ENCODE measurements at regions not wholly inside any gene's neighbourhood (a gene's known extent, or its start where the extent isn't known, plus 50 kb on each side); places are given as distances from the start of the nearest gene placed in this dataset.
"Not testable (repeated sequence)": the region's sequence is repeated elsewhere in the genome, so short reads cannot be mapped to it uniquely, and the experiment has no call there.

- no peaks in the 10 kb centered on the region for H4K20me1 ChIP-seq (ENCODE audit: insufficient read depth, low read length)
- no peaks in the 10 kb centered on the region for H3K27me3 ChIP-seq (ENCODE audit: insufficient read depth, low read length)
- no peak overlapping the region for H3K4me3 ChIP-seq (ENCODE audit: insufficient read depth, low read length)
- no peak for DNase-seq (ENCODE audit: insufficient read length, low spot score, missing footprints)
- no peak overlapping the region for H3K4me2 ChIP-seq (ENCODE audit: insufficient read depth, low read length)
- H3K9me3 ChIP-seq (ENCODE audit: low read depth, low read length) = no peaks in the 10 kb centered on the region
- no peaks in the 10 kb centered on the region for H3K4me1 ChIP-seq (ENCODE audit: insufficient read depth, low read length)
- no peak overlapping the region for H3K27ac ChIP-seq (ENCODE audit: low read depth, low read length)
- no peak for TF ChIP-seq CTCF (IDR thresholded peaks at IDR 0.05; ENCODE audit: extremely low read depth, low read depth, low read length)
- H2AFZ ChIP-seq (ENCODE audit: low read length) = no peak overlapping the region
- no peaks in the 10 kb centered on the region for H3K36me3 ChIP-seq (ENCODE audit: insufficient read depth, low read length)
- no peaks in the 10 kb centered on the region for H3K79me2 ChIP-seq (ENCODE audit: insufficient read depth, low read length)
These were observed 837.2 kb upstream of the MIR17HG start for GRCh38 chr13:90510319-90510718.

GRCh38 chr13:90511903-90512302 lies 835.6 kb upstream of the MIR17HG start:
- TF ChIP-seq CTCF (IDR thresholded peaks at IDR 0.05; ENCODE audit: extremely low read depth, low read depth, low read length) = no peak
- no peak overlapping the region for H3K4me3 ChIP-seq (ENCODE audit: insufficient read depth, low read length)
- DNase-seq (ENCODE audit: insufficient read length, low spot score, missing footprints) = no peak

GRCh38 chr13:90514712-90515111 lies 832.8 kb upstream of the MIR17HG start:
- not testable (repeated sequence) for H3K9me3 ChIP-seq (ENCODE audit: low read depth, low read length); DNase-seq (ENCODE audit: insufficient read length, low spot score, missing footprints); H3K27me3 ChIP-seq (ENCODE audit: insufficient read depth, low read length); H4K20me1 ChIP-seq (ENCODE audit: insufficient read depth, low read length); H2AFZ ChIP-seq (ENCODE audit: low read length); H3K4me3 ChIP-seq (ENCODE audit: insufficient read depth, low read length); H3K79me2 ChIP-seq (ENCODE audit: insufficient read depth, low read length); H3K27ac ChIP-seq (ENCODE audit: low read depth, low read length); H3K4me2 ChIP-seq (ENCODE audit: insufficient read depth, low read length); H3K4me1 ChIP-seq (ENCODE audit: insufficient read depth, low read length); H3K36me3 ChIP-seq (ENCODE audit: insufficient read depth, low read length)

More at GRCh38 chr13:90511903-90512302, 835.6 kb upstream of the MIR17HG start:
- no peaks in the 10 kb centered on the region for H4K20me1 ChIP-seq (ENCODE audit: insufficient read depth, low read length)
- H3K4me1 ChIP-seq (ENCODE audit: insufficient read depth, low read length) = no peaks in the 10 kb centered on the region
- H3K27ac ChIP-seq (ENCODE audit: low read depth, low read length) = no peak overlapping the region
- H2AFZ ChIP-seq (ENCODE audit: low read length) = no peak overlapping the region
- H3K9me3 ChIP-seq (ENCODE audit: low read depth, low read length) = no peaks in the 10 kb centered on the region
- H3K4me2 ChIP-seq (ENCODE audit: insufficient read depth, low read length) = no peak overlapping the region
- no peaks in the 10 kb centered on the region for H3K27me3 ChIP-seq (ENCODE audit: insufficient read depth, low read length)
- H3K36me3 ChIP-seq (ENCODE audit: insufficient read depth, low read length) = no peaks in the 10 kb centered on the region
- H3K79me2 ChIP-seq (ENCODE audit: insufficient read depth, low read length) = no peaks in the 10 kb centered on the region

GRCh38 chr13:90518417-90518816 lies 829.1 kb upstream of the MIR17HG start:
- H3K79me2 ChIP-seq (ENCODE audit: insufficient read depth, low read length) = no peaks in the 10 kb centered on the region
- H3K27ac ChIP-seq (ENCODE audit: low read depth, low read length) = no peak overlapping the region
- H3K36me3 ChIP-seq (ENCODE audit: insufficient read depth, low read length) = no peaks in the 10 kb centered on the region

More at GRCh38 chr13:90518417-90518816, 829.1 kb upstream of the MIR17HG start:
- no peak overlapping the region for H3K4me2 ChIP-seq (ENCODE audit: insufficient read depth, low read length)
- H4K20me1 ChIP-seq (ENCODE audit: insufficient read depth, low read length) = no peaks in the 10 kb centered on the region
- no peak for DNase-seq (ENCODE audit: insufficient read length, low spot score, missing footprints)
- H3K4me3 ChIP-seq (ENCODE audit: insufficient read depth, low read length) = no peak overlapping the region
- H3K4me1 ChIP-seq (ENCODE audit: insufficient read depth, low read length) = no peaks in the 10 kb centered on the region
- H2AFZ ChIP-seq (ENCODE audit: low read length) = no peak overlapping the region
- no peaks in the 10 kb centered on the region for H3K27me3 ChIP-seq (ENCODE audit: insufficient read depth, low read length)
- H3K9me3 ChIP-seq (ENCODE audit: low read depth, low read length) = no peaks in the 10 kb centered on the region
- no peak for TF ChIP-seq CTCF (IDR thresholded peaks at IDR 0.05; ENCODE audit: extremely low read depth, low read depth, low read length)

All from osteoblast (primary cell).